K562 (cell line): ENCODE measurements at regions not wholly inside any gene's neighbourhood (a gene's known extent, or its start where the extent isn't known, plus 50 kb on each side); places are given as distances from the start of the nearest gene placed in this dataset.

ENCODE experiments used
- ATAC-seq: fragments of 200-7000 bp; cut with Tn5 transposase; 3 replicates; pipeline ENCODE4 v1.9.1; 2020; ENCODE audit warnings: moderate library complexity
- BruUV-seq: library from RNA; stranded (reverse); fragments of 400-500 nt; replicated peaks from 2 replicates; lab custom pipeline; 2021; lab: Mats Ljungman, UMichigan
- CTCF ChIA-PET: fragments of 300-600 bp; formaldehyde crosslinking; extraction: SDS; loops from one replicate; lab custom pipeline; 2021; ENCODE audit warnings: low intra/inter-chr PET ratio; lab: Yijun Ruan, JAX
- POLR2A ChIA-PET: fragments of 300-600, 350-650 bp; sonication (Branson Sonifier 250); formaldehyde crosslinking; extraction: SDS; loops from one replicate; lab custom pipeline; 2021; ENCODE audit warnings: antibody characterized with exemption, inconsistent platforms; lab: Yijun Ruan, JAX
- DNase-seq, 4 experiments: peaks; one replicate each; pipeline versions ENCODE4 v3.0.0 to v3.0.0-alpha.2; 2011 to 2018; ENCODE audit warnings: low spot score in 3 of 4, mixed read lengths in 3 of 4; ENCODE audit errors: extremely low read depth in 1 of 4
- FAIRE-seq: peaks from 2 replicates; lab custom pipeline; 2011; peaks lifted over from hg19 to GRCh38; lab: Jason Lieb, UNC
- H2AFZ ChIP-seq: 2 replicates; pipeline ENCODE4 v1.6.0; 2011; ENCODE audit warnings: low read depth, low read length, control low read depth, inconsistent platforms
- H3K27ac ChIP-seq: fragments of 200-600 bp; 3 replicates; pipeline ENCODE4 v1.8.0; 2011; ENCODE audit warnings: low read depth, mild to moderate bottlenecking, control low read depth, inconsistent platforms, low read length, moderate library complexity, mixed read lengths; ENCODE audit errors: extremely low read depth
- H3K27me3 ChIP-seq, 2 experiments: fragments of 300-600 bp in 1 of 2; 2 replicates in 1 of 2; 3 replicates in 1 of 2; pipeline versions ENCODE4 v1.6.0 to v1.8.0; 2011; ENCODE audit warnings: inconsistent platforms in 2 of 2, low read length in 2 of 2, mild to moderate bottlenecking in 1 of 2, mixed read lengths in 1 of 2, moderate library complexity in 1 of 2; ENCODE audit not compliant: control insufficient read depth in 2 of 2, insufficient read depth in 2 of 2
- H3K36me3 ChIP-seq: fragments of 300-600 bp; 3 replicates; pipeline ENCODE4 v1.8.0; 2011; ENCODE audit warnings: mild to moderate bottlenecking, low read length, inconsistent platforms; ENCODE audit not compliant: control insufficient read depth, insufficient read depth
- H3K4me1 ChIP-seq, 2 experiments: fragments of 200-600 bp in 1 of 2; replicated peaks in 1 of 2; 2 replicates in 1 of 2; 3 replicates in 1 of 2; pipeline versions ENCODE4 v1.5.1 to v1.8.0; 2011; ENCODE audit warnings: inconsistent platforms in 2 of 2, low read length in 2 of 2, mild to moderate bottlenecking in 1 of 2, mixed read lengths in 1 of 2, moderate library complexity in 1 of 2; ENCODE audit not compliant: control insufficient read depth in 2 of 2, insufficient read depth in 2 of 2
- H3K4me2 ChIP-seq: 2 replicates; pipeline ENCODE4 v1.6.1; 2011; ENCODE audit warnings: low read length, control low read depth, inconsistent platforms, mixed read lengths; ENCODE audit not compliant: insufficient read depth
- H3K4me3 ChIP-seq: fragments of 200-600 bp; sonication (generic), shearing (Covaris generic); 2 replicates; pipeline ENCODE4 v1.5.1; 2016; ENCODE audit warnings: control low read depth, inconsistent platforms
- H3K79me2 ChIP-seq: fragments of 200-600 bp; 3 replicates; pipeline ENCODE4 v1.8.0; 2011; ENCODE audit warnings: low read length, inconsistent platforms; ENCODE audit not compliant: control insufficient read depth, insufficient read depth
- H3K9ac ChIP-seq, 2 experiments: 2 replicates each; pipeline versions ENCODE4 v1.6.0 to v1.6.1; 2011; ENCODE audit warnings: low read depth in 2 of 2, low read length in 2 of 2, control low read depth in 1 of 2, inconsistent platforms in 1 of 2, mild to moderate bottlenecking in 1 of 2, mixed read lengths in 1 of 2; ENCODE audit not compliant: insufficient read depth in 1 of 2
- H3K9me1 ChIP-seq: one replicate; pipeline ENCODE4 v1.6.0; 2011; ENCODE audit warnings: inconsistent platforms, mild to moderate bottlenecking, low read length, moderate library complexity; ENCODE audit not compliant: control insufficient read depth, insufficient read depth
- H3K9me3 ChIP-seq: replicated peaks from 2 replicates; pipeline ENCODE4 v1.5.1; 2011; ENCODE audit warnings: low read depth, low read length, inconsistent platforms; ENCODE audit not compliant: control insufficient read depth, insufficient read depth
- H4K20me1 ChIP-seq: replicated peaks from 2 replicates; pipeline ENCODE4 v1.6.1; 2011; ENCODE audit warnings: low read length, inconsistent platforms, mixed read lengths; ENCODE audit not compliant: control insufficient read depth, insufficient read depth
- DDX20 ChIP-seq: fragments of 450-650 bp; IDR thresholded peaks from 2 replicates; pipeline ENCODE4 v1.6.1; 2016; ENCODE audit warnings: missing genetic modification characterization, low read depth, mild to moderate bottlenecking, missing compliant biosample characterization, moderate library complexity
- KAT7 ChIP-seq: sonication (generic); formaldehyde crosslinking; IDR thresholded peaks from 2 replicates; pipeline ENCODE4 v1.8.0; 2022; ENCODE audit warnings: missing genetic modification reagents, mild to moderate bottlenecking, borderline replicate concordance
- MCM3 ChIP-seq: fragments of 450-650 bp; IDR thresholded peaks from 2 replicates; pipeline ENCODE4 v1.6.1; 2016
- MEF2A ChIP-seq: IDR thresholded peaks from 2 replicates; pipeline ENCODE4 v1.6.1; 2011; ENCODE audit warnings: low read depth, mild to moderate bottlenecking, low read length, moderate library complexity; ENCODE audit not compliant: control insufficient read depth
- NELFE ChIP-seq: IDR thresholded peaks from 2 replicates; pipeline ENCODE4 v1.6.1; 2011; ENCODE audit warnings: mild to moderate bottlenecking; ENCODE audit not compliant: insufficient read depth, insufficient read length
- YY1 ChIP-seq, 3 experiments: IDR thresholded peaks; 2 replicates each; pipeline ENCODE4 v1.6.1; 2011; ENCODE audit warnings: low read length in 2 of 3, mild to moderate bottlenecking in 2 of 3, moderate library complexity in 2 of 3, borderline replicate concordance in 1 of 3, control low read depth in 1 of 3, low read depth in 1 of 3; ENCODE audit not compliant: insufficient read depth in 3 of 3, insufficient replicate concordance in 2 of 3, control insufficient read depth in 1 of 3, insufficient read length in 1 of 3; ENCODE audit errors: extremely low read depth in 1 of 3
- ZNF217 ChIP-seq: sonication (generic); formaldehyde crosslinking; IDR thresholded peaks from 2 replicates; pipeline ENCODE4 v1.8.0; 2022; ENCODE audit warnings: mild to moderate bottlenecking, missing genetic modification reagents
- ZNF431 ChIP-seq: sonication (generic); formaldehyde crosslinking; IDR thresholded peaks from 2 replicates; pipeline ENCODE4 v1.8.0; 2022; ENCODE audit warnings: mild to moderate bottlenecking, missing genetic modification reagents
- ZZZ3 ChIP-seq: fragments of 450-650 bp; IDR thresholded peaks from 2 replicates; pipeline ENCODE4 v1.6.1; 2016; ENCODE audit warnings: antibody characterized with exemption, mild to moderate bottlenecking, moderate library complexity
- WGBS: fragments of 100-300 bp; shearing (Covaris generic); methylation state at CpG from one replicate; pipeline ENCODE4 v1.1.6; 2016; ENCODE audit warnings: low coverage, mixed read lengths; ENCODE audit not compliant: insufficient coverage; ENCODE audit errors: missing lambda C conversion rate; 5-methylcytosine and 5-hydroxymethylcytosine counted together
- in situ Hi-C: fragments of 300-500 bp; cut with MboI; formaldehyde crosslinking; loops from 4 replicates; pipeline ENCODE4 v1.15.0; 2018; ENCODE audit warnings: inconsistent platforms, mixed read lengths
- intact Hi-C: fragments of 100-400 bp; cut with micrococcal nuclease; formaldehyde crosslinking; loops from 2 replicates; pipeline ENCODE4 v1.14.2; 2022
- TF ChIP-seq, protein P1 (sequence below): fragments of 250-450 bp; sonication (Bioruptor Pico); IDR thresholded peaks from 2 replicates; pipeline ENCODE4 v1.5.1; 2021; ENCODE audit warnings: mild to moderate bottlenecking
- TF ChIP-seq, protein P2 (sequence below): fragments of 250-450 bp; sonication (Bioruptor Pico); IDR thresholded peaks from 2 replicates; pipeline ENCODE4 v1.4.0; 2020; ENCODE audit warnings: mild to moderate bottlenecking, moderate library complexity
- TF ChIP-seq, protein P3 (sequence below): fragments of 250-450 bp; sonication (Bioruptor Pico); IDR thresholded peaks from 2 replicates; pipeline ENCODE4 v1.4.0; 2020; ENCODE audit warnings: mild to moderate bottlenecking
- TF ChIP-seq, protein P4 (sequence below): fragments of 450-650 bp; IDR thresholded peaks from 2 replicates; pipeline ENCODE4 v1.6.1; 2016; ENCODE audit warnings: borderline replicate concordance

DNA sequence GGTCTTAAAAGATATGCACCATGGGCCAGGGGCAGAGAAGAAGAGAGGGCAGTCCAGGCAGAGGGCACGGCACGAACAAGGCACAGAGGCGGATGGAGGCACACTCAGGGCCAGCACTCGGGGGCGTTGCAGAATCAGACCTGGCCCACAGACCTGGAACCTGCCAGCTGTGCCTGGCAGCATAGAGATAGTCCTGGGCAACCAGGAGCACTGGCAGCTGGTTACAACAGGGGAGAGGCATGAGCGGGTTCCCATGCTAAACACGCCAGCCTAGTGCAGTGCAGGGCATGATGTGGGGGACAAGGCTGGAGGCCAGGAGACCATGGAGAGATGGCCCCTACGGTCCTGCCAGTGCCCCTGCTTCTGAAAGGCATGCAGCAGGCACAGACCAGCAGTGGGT is 56.9 kb upstream of the RBFOX3 start:
- Histone ChIP-seq H3K4me2 (no peak overlapping the region), H4K20me1 (no peaks in the 10 kb centered on the region), H3K36me3 (no peaks in the 10 kb centered on the region), H3K4me3 (no peak overlapping the region), H3K27ac (no peak overlapping the region), H3K9me3 (no peaks in the 10 kb centered on the region), H3K27me3 (peaks cover 9 to 35% of the 10 kb centered on the region in 2 experiments; a peak in 4 of 5 replicates), H3K9me1 (no peaks in the 10 kb centered on the region), H2AFZ (no peak overlapping the region), H3K4me1 (no peaks in the 10 kb centered on the region), H3K79me2 (no peaks in the 10 kb centered on the region), H3K9ac (no peak overlapping the region)
- ATAC-seq: no peak
- BruUV-seq: no TSS peak
- no peak for FAIRE-seq
- no peak for DNase-seq
- intact Hi-C loops (no loop called here), in situ Hi-C loops (no loop called here)
- WGBS: 0% methylated on average over 8 of the region's 8 CpGs
- CTCF ChIA-PET: no interaction called here
- POLR2A ChIA-PET: interaction anchor here (0.6 kb wide), 2 partner anchors 364 to 367 kb away, joined by 3 read pairs; no protein-coding TSS in a partner anchor
- TF ChIP-seq KAT7 (CRISPR knock-in tag) (no peak), MEF2A (no peak), NELFE (no peak), MCM3 (no peak), ZNF431 (CRISPR knock-in tag) (no peak), YY1 (IDR thresholded peaks at IDR 0.05; ENCODE audit: borderline replicate concordance in 1 of 3, control insufficient read depth in 1 of 3, extremely low read depth in 1 of 3, insufficient read depth in 3 of 3, insufficient read length in 1 of 3, insufficient replicate concordance in 2 of 3, low read depth in 1 of 3, low read length in 2 of 3) (no peak), DDX20 (no peak), ZZZ3 (no peak), ZNF217 (no peak)
- TF ChIP-seq, protein P1, sequence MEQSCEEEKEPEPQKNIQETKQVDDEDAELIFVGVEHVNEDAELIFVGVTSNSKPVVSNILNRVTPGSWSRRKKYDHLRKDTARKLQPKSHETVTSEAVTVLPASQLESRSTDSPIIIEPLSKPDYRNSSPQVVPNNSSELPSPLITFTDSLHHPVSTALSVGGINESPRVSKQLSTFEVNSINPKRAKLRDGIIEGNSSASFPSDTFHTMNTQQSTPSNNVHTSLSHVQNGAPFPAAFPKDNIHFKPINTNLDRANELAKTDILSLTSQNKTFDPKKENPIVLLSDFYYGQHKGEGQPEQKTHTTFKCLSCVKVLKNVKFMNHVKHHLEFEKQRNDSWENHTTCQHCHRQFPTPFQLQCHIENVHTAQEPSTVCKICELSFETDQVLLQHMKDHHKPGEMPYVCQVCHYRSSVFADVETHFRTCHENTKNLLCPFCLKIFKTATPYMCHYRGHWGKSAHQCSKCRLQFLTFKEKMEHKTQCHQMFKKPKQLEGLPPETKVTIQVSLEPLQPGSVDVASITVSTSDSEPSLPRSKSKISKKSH (CRISPR knock-in tag): no peak
- TF ChIP-seq, protein P2, sequence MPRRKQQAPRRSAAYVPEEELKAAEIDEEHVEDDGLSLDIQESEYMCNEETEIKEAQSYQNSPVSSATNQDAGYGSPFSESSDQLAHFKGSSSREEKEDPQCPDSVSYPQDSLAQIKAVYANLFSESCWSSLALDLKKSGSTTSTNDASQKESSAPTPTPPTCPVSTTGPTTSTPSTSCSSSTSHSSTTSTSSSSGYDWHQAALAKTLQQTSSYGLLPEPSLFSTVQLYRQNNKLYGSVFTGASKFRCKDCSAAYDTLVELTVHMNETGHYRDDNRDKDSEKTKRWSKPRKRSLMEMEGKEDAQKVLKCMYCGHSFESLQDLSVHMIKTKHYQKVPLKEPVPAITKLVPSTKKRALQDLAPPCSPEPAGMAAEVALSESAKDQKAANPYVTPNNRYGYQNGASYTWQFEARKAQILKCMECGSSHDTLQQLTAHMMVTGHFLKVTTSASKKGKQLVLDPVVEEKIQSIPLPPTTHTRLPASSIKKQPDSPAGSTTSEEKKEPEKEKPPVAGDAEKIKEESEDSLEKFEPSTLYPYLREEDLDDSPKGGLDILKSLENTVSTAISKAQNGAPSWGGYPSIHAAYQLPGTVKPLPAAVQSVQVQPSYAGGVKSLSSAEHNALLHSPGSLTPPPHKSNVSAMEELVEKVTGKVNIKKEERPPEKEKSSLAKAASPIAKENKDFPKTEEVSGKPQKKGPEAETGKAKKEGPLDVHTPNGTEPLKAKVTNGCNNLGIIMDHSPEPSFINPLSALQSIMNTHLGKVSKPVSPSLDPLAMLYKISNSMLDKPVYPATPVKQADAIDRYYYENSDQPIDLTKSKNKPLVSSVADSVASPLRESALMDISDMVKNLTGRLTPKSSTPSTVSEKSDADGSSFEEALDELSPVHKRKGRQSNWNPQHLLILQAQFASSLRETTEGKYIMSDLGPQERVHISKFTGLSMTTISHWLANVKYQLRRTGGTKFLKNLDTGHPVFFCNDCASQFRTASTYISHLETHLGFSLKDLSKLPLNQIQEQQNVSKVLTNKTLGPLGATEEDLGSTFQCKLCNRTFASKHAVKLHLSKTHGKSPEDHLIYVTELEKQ (CRISPR knock-in tag): no peak
- TF ChIP-seq, protein P3, sequence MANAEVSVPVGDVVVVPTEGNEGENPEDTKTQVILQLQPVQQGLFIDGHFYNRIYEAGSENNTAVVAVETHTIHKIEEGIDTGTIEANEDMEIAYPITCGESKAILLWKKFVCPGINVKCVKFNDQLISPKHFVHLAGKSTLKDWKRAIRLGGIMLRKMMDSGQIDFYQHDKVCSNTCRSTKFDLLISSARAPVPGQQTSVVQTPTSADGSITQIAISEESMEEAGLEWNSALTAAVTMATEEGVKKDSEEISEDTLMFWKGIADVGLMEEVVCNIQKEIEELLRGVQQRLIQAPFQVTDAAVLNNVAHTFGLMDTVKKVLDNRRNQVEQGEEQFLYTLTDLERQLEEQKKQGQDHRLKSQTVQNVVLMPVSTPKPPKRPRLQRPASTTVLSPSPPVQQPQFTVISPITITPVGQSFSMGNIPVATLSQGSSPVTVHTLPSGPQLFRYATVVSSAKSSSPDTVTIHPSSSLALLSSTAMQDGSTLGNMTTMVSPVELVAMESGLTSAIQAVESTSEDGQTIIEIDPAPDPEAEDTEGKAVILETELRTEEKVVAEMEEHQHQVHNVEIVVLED: no peak
- TF ChIP-seq, protein P4, sequence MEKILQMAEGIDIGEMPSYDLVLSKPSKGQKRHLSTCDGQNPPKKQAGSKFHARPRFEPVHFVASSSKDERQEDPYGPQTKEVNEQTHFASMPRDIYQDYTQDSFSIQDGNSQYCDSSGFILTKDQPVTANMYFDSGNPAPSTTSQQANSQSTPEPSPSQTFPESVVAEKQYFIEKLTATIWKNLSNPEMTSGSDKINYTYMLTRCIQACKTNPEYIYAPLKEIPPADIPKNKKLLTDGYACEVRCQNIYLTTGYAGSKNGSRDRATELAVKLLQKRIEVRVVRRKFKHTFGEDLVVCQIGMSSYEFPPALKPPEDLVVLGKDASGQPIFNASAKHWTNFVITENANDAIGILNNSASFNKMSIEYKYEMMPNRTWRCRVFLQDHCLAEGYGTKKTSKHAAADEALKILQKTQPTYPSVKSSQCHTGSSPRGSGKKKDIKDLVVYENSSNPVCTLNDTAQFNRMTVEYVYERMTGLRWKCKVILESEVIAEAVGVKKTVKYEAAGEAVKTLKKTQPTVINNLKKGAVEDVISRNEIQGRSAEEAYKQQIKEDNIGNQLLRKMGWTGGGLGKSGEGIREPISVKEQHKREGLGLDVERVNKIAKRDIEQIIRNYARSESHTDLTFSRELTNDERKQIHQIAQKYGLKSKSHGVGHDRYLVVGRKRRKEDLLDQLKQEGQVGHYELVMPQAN: no peak
